Right cardiac atrium (tissue), 5 donors: ENCODE measurements at regions not wholly inside any gene's neighbourhood (a gene's known extent, or its start where the extent isn't known, plus 50 kb on each side); places are given as distances from the start of the nearest gene placed in this dataset.

Source experiments
- ATAC-seq, 2 donors: fragments of 200-7000 bp; cut with Tn5 transposase; one replicate each; pipeline versions ENCODE4 v1.8.0 to v1.9.1; 2020; ENCODE audit warnings: moderate library complexity in 2 of 2, mild to moderate bottlenecking in 1 of 2
- DNase-seq, 3 donors: peaks; one replicate each; pipeline ENCODE4 v3.0.0-alpha.2; 2020
- H3K27ac ChIP-seq: one replicate; pipeline ENCODE4 v1.5.1; 2013; ENCODE audit warnings: mild to moderate bottlenecking, low read length, control low read depth, moderate library complexity
- H3K27me3 ChIP-seq: one replicate; pipeline ENCODE4 v1.6.1; 2013; ENCODE audit not compliant: control insufficient read depth, insufficient read depth
- H3K4me1 ChIP-seq: one replicate; pipeline ENCODE4 v1.6.1; 2013; ENCODE audit warnings: low read length; ENCODE audit not compliant: control insufficient read depth, insufficient read depth
- H3K4me3 ChIP-seq: one replicate; pipeline ENCODE4 v1.5.1; 2013; ENCODE audit warnings: low read length, control low read depth
- H3K9me3 ChIP-seq: one replicate; pipeline ENCODE4 v1.6.1; 2013; ENCODE audit warnings: low read length; ENCODE audit not compliant: control insufficient read depth
- WGBS: extraction: QIAGEN DNeasy Blood & Tissue Kit; methylation state at CpG from one replicate; pipeline ENCODE4 v1.1.7; 2013; 5-methylcytosine and 5-hydroxymethylcytosine counted together
- intact Hi-C, 4 donors: fragments of 100-400 bp; cut with DNase I; formaldehyde crosslinking; loops; one replicate each; pipeline versions ENCODE4 v1.11.0 to v1.14.0; 2022 to 2023
- donor health status: healthy with polysubstance abuse.
- donor health status: DM: no; HTN: yes; CAD: no.
- donor health status: DM: no; HTN: no; CAD: no.
- donor health status: DM: no; HTN: yes; CAD: no; lungs with severe emphysema.
- donor health status: DM: yes; HTN: yes; CAD: no.

- DNase-seq (no peak), ATAC-seq (no peak)
- Histone ChIP-seq H3K9me3 (no peaks in the 10 kb centered on the region), H3K4me3 (no peak overlapping the region), H3K4me1 (peaks cover 3% of the 10 kb centered on the region), H3K27ac (no peak overlapping the region), H3K27me3 (no peaks in the 10 kb centered on the region)
- intact Hi-C loops: loop anchor here in 2 of 4 donors (5.0 to 10.0 kb wide), 2 partner anchors 202 to 205 kb away; no protein-coding TSS in a partner anchor
Observed at GRCh38 chr12:77722536-77722935, 108.2 kb upstream of the NAV3 start.

GRCh38 chr12:77720258-77720657 lies 110.4 kb upstream of the NAV3 start:
- H3K4me1 ChIP-seq: no peaks in the 10 kb centered on the region
- WGBS: 53% methylated on average over 2 of the region's 2 CpGs
- ATAC-seq (no peak), DNase-seq (no peak)
- H3K27ac ChIP-seq: no peak overlapping the region
- intact Hi-C loops: loop anchor here in 2 of 4 donors (5.0 to 10.0 kb wide), 2 partner anchors 205 to 207 kb away; no protein-coding TSS in a partner anchor
- H3K9me3 ChIP-seq: no peaks in the 10 kb centered on the region
- no peaks in the 10 kb centered on the region for H3K27me3 ChIP-seq
- H3K4me3 ChIP-seq: no peak overlapping the region

- 63% methylated on average over 1 of the region's 1 CpG for WGBS
- Histone ChIP-seq H3K27ac (no peak overlapping the region), H3K9me3 (no peaks in the 10 kb centered on the region)
Observed at GRCh38 chr12:77710209-77710608, 120.5 kb upstream of the NAV3 start.

GRCh38 chr12:77697126-77697525 lies 133.6 kb upstream of the NAV3 start:
- H3K27me3 ChIP-seq: no peaks in the 10 kb centered on the region
- intact Hi-C loops: no loop called here
- H3K27ac ChIP-seq: no peak overlapping the region
- peaks cover 1% of the 10 kb centered on the region for H3K4me1 ChIP-seq
- WGBS: 96% methylated on average over 1 of the region's 1 CpG
- H3K4me3 ChIP-seq: no peak overlapping the region
- ATAC-seq: no peak
- DNase-seq: no peak
- no peaks in the 10 kb centered on the region for H3K9me3 ChIP-seq

More at GRCh38 chr12:77710209-77710608, 120.5 kb upstream of the NAV3 start:
- no peak overlapping the region for H3K4me3 ChIP-seq
- no peaks in the 10 kb centered on the region for H3K4me1 ChIP-seq
- H3K27me3 ChIP-seq: no peaks in the 10 kb centered on the region
- ATAC-seq: no peak
- intact Hi-C loops: no loop called here
- DNase-seq: no peak

GRCh38 chr12:77696183-77696582 lies 134.5 kb upstream of the NAV3 start:
- no peaks in the 10 kb centered on the region for H3K9me3 ChIP-seq
- 55% methylated on average over 2 of the region's 2 CpGs for WGBS
- H3K4me3 ChIP-seq: no peak overlapping the region
- no peak overlapping the region for H3K27ac ChIP-seq
- ATAC-seq: no peak
- H3K27me3 ChIP-seq: no peaks in the 10 kb centered on the region
- DNase-seq: no peak
- H3K4me1 ChIP-seq: peaks cover 1% of the 10 kb centered on the region
- intact Hi-C loops: no loop called here

GRCh38 chr12:77689510-77690086 lies 141.1 kb upstream of the NAV3 start:
- no peaks in the 10 kb centered on the region for H3K9me3 ChIP-seq
- no peak for ATAC-seq
- no peak for DNase-seq
- H3K27ac ChIP-seq: no peak overlapping the region
- H3K4me1 ChIP-seq: no peaks in the 10 kb centered on the region
- intact Hi-C loops: loop anchor here in 3 of 4 donors (5.0 to 10.0 kb wide), 3 partner anchors 535 to 635 kb away; no protein-coding TSS in a partner anchor
- no peak overlapping the region for H3K4me3 ChIP-seq
- H3K27me3 ChIP-seq: no peaks in the 10 kb centered on the region

- Histone ChIP-seq H3K27ac (no peak overlapping the region), H3K4me3 (no peak overlapping the region), H3K27me3 (no peaks in the 10 kb centered on the region), H3K9me3 (no peaks in the 10 kb centered on the region), H3K4me1 (no peaks in the 10 kb centered on the region)
- ATAC-seq (no peak), DNase-seq (no peak)
- intact Hi-C loops: loop anchor here (2.0 to 10.0 kb wide), 4 partner anchors 533 to 633 kb away; no protein-coding TSS in a partner anchor
- 66% methylated on average over 3 of the region's 3 CpGs for WGBS
Observed at GRCh38 chr12:77687321-77687720, 143.4 kb upstream of the NAV3 start.

- H3K9me3 ChIP-seq: no peaks in the 10 kb centered on the region
- no peaks in the 10 kb centered on the region for H3K27me3 ChIP-seq
- ATAC-seq (no peak), DNase-seq (no peak)
- no peak overlapping the region for H3K4me3 ChIP-seq
- intact Hi-C loops: loop anchor here (2.0 to 10.0 kb wide), 4 partner anchors 532 to 632 kb away; no protein-coding TSS in a partner anchor
- no peak overlapping the region for H3K27ac ChIP-seq
- H3K4me1 ChIP-seq: no peaks in the 10 kb centered on the region
- WGBS: 90% methylated on average over 2 of the region's 2 CpGs
Observed at GRCh38 chr12:77686760-77687159, 143.9 kb upstream of the NAV3 start.

GRCh38 chr12:77685901-77686300 lies 144.8 kb upstream of the NAV3 start:
- Histone ChIP-seq H3K27me3 (no peaks in the 10 kb centered on the region), H3K27ac (no peak overlapping the region), H3K4me1 (no peaks in the 10 kb centered on the region), H3K9me3 (no peaks in the 10 kb centered on the region), H3K4me3 (no peak overlapping the region)
- WGBS: 97% methylated on average over 2 of the region's 2 CpGs
- intact Hi-C loops: loop anchor here (2.0 to 10.0 kb wide), 4 partner anchors 531 to 631 kb away; no protein-coding TSS in a partner anchor
- ATAC-seq: no peak
- DNase-seq: no peak

- Histone ChIP-seq H3K9me3 (no peaks in the 10 kb centered on the region), H3K4me3 (peak overlapping the region; percentile 20), H3K27me3 (no peaks in the 10 kb centered on the region), H3K4me1 (no peaks in the 10 kb centered on the region), H3K27ac (no peak overlapping the region)
- DNase-seq (peak; percentile 48 to 75 (median 64)), ATAC-seq (peak; percentile 80 to 90)
- WGBS: 4% methylated on average over 6 of the region's 6 CpGs
- intact Hi-C loops: loop anchor here in 3 of 4 donors (5.0 to 10.0 kb wide), 3 partner anchors 530 to 630 kb away; no protein-coding TSS in a partner anchor
Observed at GRCh38 chr12:77685112-77685511, 145.6 kb upstream of the NAV3 start.

- Histone ChIP-seq H3K27ac (no peak overlapping the region), H3K4me3 (no peak overlapping the region), H3K4me1 (no peaks in the 10 kb centered on the region), H3K27me3 (no peaks in the 10 kb centered on the region), H3K9me3 (no peaks in the 10 kb centered on the region)
- ATAC-seq: no peak
- intact Hi-C loops: loop anchor here in 3 of 4 donors (10.0 kb wide), 2 partner anchors 528 to 628 kb away; no protein-coding TSS in a partner anchor
- DNase-seq: no peak
Observed at GRCh38 chr12:77682488-77682887, 148.2 kb upstream of the NAV3 start.
